ENCODE measurements at regions not wholly inside any gene's neighbourhood (a gene's known extent, or its start where the extent isn't known, plus 50 kb on each side); places are given as distances from the start of the nearest gene placed in this dataset.

DNA sequence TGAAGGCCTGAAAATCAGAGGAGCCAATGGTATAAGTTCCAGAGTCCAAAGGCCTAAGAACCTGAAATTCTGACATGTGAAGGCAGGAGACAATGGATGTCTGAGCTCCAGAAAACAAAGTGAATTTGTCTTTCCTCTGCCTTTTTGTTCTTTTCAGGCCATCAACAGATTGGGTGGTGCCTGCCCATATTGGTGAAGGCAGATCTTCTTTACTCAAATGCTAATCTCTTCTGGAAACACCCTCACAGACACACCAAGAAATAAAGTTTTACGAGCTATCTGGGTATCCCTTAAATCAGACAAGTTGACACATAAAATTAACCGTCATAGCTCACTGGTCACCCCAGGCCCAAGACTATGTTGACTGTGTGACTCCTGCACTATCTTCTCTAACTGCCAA, 163.8 kb upstream of the NCKAP5 start:
- Histone ChIP-seq H3K9me3 (ENCODE audit: control insufficient read depth, insufficient read depth, low read length) (peaks cover 11% of the 10 kb centered on the region; the same call in 1 of the 2 replicates), H3K4me1 (ENCODE audit: control insufficient read depth, low read length) (no peaks in the 10 kb centered on the region), H3K4me2 (ENCODE audit: low read length) (no peak overlapping the region), H3K9me2 (replicated peaks; ENCODE audit: control insufficient read depth, low read length) (no peaks in the 10 kb centered on the region), H3K4me3 (ENCODE audit: low read length) (no peak overlapping the region), H3K79me2 (ENCODE audit: control insufficient read depth, low read length) (no peaks in the 10 kb centered on the region), H4K20me1 (ENCODE audit: control insufficient read depth, insufficient read depth, low read depth, low read length) (no peaks in the 10 kb centered on the region), H3K27ac (ENCODE audit: low read depth, low read length) (no peak overlapping the region), H3F3A (ENCODE audit: control insufficient read depth, insufficient read depth) (no peaks in the 10 kb centered on the region), H3K36me3 (ENCODE audit: control insufficient read depth, low read length) (no peaks in the 10 kb centered on the region), H3K27me3 (ENCODE audit: control insufficient read depth, low read length) (no peaks in the 10 kb centered on the region)
- TF ChIP-seq EZH2phosphoT487 (IDR thresholded peaks at IDR 0.05; ENCODE audit: borderline replicate concordance, low read length), result no peak
- TF ChIP-seq, protein P1, sequence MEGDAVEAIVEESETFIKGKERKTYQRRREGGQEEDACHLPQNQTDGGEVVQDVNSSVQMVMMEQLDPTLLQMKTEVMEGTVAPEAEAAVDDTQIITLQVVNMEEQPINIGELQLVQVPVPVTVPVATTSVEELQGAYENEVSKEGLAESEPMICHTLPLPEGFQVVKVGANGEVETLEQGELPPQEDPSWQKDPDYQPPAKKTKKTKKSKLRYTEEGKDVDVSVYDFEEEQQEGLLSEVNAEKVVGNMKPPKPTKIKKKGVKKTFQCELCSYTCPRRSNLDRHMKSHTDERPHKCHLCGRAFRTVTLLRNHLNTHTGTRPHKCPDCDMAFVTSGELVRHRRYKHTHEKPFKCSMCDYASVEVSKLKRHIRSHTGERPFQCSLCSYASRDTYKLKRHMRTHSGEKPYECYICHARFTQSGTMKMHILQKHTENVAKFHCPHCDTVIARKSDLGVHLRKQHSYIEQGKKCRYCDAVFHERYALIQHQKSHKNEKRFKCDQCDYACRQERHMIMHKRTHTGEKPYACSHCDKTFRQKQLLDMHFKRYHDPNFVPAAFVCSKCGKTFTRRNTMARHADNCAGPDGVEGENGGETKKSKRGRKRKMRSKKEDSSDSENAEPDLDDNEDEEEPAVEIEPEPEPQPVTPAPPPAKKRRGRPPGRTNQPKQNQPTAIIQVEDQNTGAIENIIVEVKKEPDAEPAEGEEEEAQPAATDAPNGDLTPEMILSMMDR (IDR thresholded peaks at IDR 0.05; ENCODE audit: low read depth, low read length, poor library complexity, severe bottlenecking), result no peak

DNA sequence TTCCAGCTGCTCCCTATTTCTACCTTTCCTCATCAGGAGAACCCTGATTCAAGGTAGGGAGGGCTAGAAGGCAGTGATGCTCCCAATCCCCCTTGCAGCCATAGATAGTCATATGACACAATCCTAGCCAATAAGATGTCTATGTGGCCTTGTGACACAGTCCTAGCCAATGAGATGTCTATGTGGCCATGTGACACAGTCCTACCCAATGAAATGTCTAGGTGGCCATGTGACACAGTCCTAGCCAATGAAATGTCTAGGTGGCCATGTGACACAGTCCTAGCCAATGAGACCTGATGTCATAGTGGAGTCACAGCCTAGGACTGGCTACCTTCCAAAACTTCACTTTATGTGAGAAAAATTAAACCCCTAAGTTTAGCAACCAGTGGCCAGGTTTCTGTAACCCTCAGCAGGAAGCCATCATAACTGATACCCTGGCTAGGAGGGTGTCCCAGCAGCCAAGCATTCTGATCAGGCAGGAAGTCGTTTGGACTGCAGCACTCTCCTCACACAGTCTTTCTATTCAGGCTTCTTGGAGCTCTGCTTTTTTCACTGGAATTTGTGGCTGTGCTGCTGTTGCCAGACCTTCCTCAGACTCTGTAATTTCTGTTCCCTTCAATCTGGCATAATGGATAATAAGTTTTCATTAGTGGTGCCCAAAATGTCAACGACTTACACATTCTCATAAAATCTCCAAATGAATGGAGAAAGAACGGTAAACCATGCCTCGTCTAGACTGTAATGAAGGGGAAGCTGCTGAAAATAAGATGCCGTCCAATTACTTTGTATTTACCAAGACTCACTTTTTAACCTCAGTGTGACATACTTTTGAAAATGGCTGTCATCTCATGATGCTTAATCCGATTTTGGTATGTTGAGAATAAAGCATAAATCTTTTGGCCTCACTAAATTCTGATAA, 165.0 kb upstream of the NCKAP5 start:
- H3K27ac ChIP-seq (ENCODE audit: low read depth, low read length), result no peak overlapping the region

DNA sequence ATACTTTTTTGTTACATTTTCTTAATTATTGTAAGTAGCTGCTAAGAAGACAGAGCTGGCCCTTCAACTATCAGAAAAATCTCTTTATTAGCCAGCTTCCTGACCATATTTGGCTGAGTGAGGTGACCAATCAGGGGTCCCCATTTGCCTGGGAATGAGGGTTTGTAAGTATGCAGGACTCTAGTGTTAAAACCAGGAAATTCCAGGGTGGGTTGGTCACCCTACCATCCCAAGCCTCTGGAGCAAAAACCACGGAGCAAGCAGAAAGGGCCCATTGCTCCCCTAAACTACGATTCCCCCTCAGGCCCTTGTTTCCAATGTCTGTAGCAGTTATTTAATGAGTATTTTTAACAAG, 165.6 kb upstream of the NCKAP5 start:
- no peaks in the 10 kb centered on the region for H3K9me2 ChIP-seq (replicated peaks; ENCODE audit: control insufficient read depth, low read length)
- no peak overlapping the region for H3K27ac ChIP-seq (ENCODE audit: low read depth, low read length)
- H3K4me3 ChIP-seq (ENCODE audit: low read length), result no peak overlapping the region
- no peaks in the 10 kb centered on the region for H3F3A ChIP-seq (ENCODE audit: control insufficient read depth, insufficient read depth)
- no peaks in the 10 kb centered on the region for H4K20me1 ChIP-seq (ENCODE audit: control insufficient read depth, insufficient read depth, low read depth, low read length)
- no peaks in the 10 kb centered on the region for H3K36me3 ChIP-seq (ENCODE audit: control insufficient read depth, low read length)
- TF ChIP-seq EZH2phosphoT487 (IDR thresholded peaks at IDR 0.05; ENCODE audit: borderline replicate concordance, low read length), result no peak
- TF ChIP-seq, protein P1 (IDR thresholded peaks at IDR 0.05; ENCODE audit: low read depth, low read length, poor library complexity, severe bottlenecking), result no peak
- no peaks in the 10 kb centered on the region for H3K79me2 ChIP-seq (ENCODE audit: control insufficient read depth, low read length)
- no peak overlapping the region for H3K4me2 ChIP-seq (ENCODE audit: low read length)
- H3K27me3 ChIP-seq (ENCODE audit: control insufficient read depth, low read length), result no peaks in the 10 kb centered on the region
- H3K9me3 ChIP-seq (ENCODE audit: control insufficient read depth, insufficient read depth, low read length), result peaks cover 11% of the 10 kb centered on the region; the same call in 1 of the 2 replicates
- no peaks in the 10 kb centered on the region for H3K4me1 ChIP-seq (ENCODE audit: control insufficient read depth, low read length)

More for the DNA sequence above, 165.0 kb upstream of the NCKAP5 start:
- no peaks in the 10 kb centered on the region for H3K36me3 ChIP-seq (ENCODE audit: control insufficient read depth, low read length)
- no peak overlapping the region for H3K4me3 ChIP-seq (ENCODE audit: low read length)
- H3K9me3 ChIP-seq (ENCODE audit: control insufficient read depth, insufficient read depth, low read length), result peaks cover 11% of the 10 kb centered on the region; the same call in 1 of the 2 replicates
- H3F3A ChIP-seq (ENCODE audit: control insufficient read depth, insufficient read depth), result no peaks in the 10 kb centered on the region
- H3K79me2 ChIP-seq (ENCODE audit: control insufficient read depth, low read length), result no peaks in the 10 kb centered on the region
- H4K20me1 ChIP-seq (ENCODE audit: control insufficient read depth, insufficient read depth, low read depth, low read length), result no peaks in the 10 kb centered on the region
- H3K27me3 ChIP-seq (ENCODE audit: control insufficient read depth, low read length), result no peaks in the 10 kb centered on the region
- no peaks in the 10 kb centered on the region for H3K4me1 ChIP-seq (ENCODE audit: control insufficient read depth, low read length)
- TF ChIP-seq EZH2phosphoT487 (IDR thresholded peaks at IDR 0.05; ENCODE audit: borderline replicate concordance, low read length), result no peak
- TF ChIP-seq, protein P1 (IDR thresholded peaks at IDR 0.05; ENCODE audit: low read depth, low read length, poor library complexity, severe bottlenecking), result no peak
- no peak overlapping the region for H3K4me2 ChIP-seq (ENCODE audit: low read length)
- H3K9me2 ChIP-seq (replicated peaks; ENCODE audit: control insufficient read depth, low read length), result no peaks in the 10 kb centered on the region

Measured in DOHH2 (cell line).